Posterior cingulate gyrus (tissue), 11 donors: ENCODE measurements at regions not wholly inside any gene's neighbourhood (a gene's known extent, or its start where the extent isn't known, plus 50 kb on each side); places are given as distances from the start of the nearest gene placed in this dataset.

Experiments
- DNase-seq, 10 donors: peaks; one replicate each; pipeline versions ENCODE4 v3.0.0 to v3.0.0-alpha.2; 2020 to 2021; ENCODE audit warnings: mixed read lengths in 3 of 10
- intact Hi-C: fragments of 100-400 bp; cut with DNase I; formaldehyde crosslinking; loops from one replicate; pipeline ENCODE4 v1.15.1; 2023

- intact Hi-C loops = no loop called here
- DNase-seq = no peak
These were observed 155.6 kb downstream of the PLPP3 start for GRCh38 chr1:56423716-56424115.

- DNase-seq = no peak
- intact Hi-C loops = no loop called here
These were observed 161.2 kb downstream of the PLPP3 start for GRCh38 chr1:56418151-56418631.

- intact Hi-C loops = no loop called here
- no peak for DNase-seq
These were observed 161.7 kb downstream of the PLPP3 start for GRCh38 chr1:56417646-56418045.

GRCh38 chr1:56416495-56416894 is 162.9 kb downstream of the PLPP3 start:
- DNase-seq = no peak
- intact Hi-C loops = no loop called here

GRCh38 chr1:56415720-56416119 is 163.6 kb downstream of the PLPP3 start:
- DNase-seq = no peak
- intact Hi-C loops = no loop called here

- intact Hi-C loops = no loop called here
- DNase-seq = no peak
These were observed 164.1 kb downstream of the PLPP3 start for GRCh38 chr1:56415258-56415657.

- intact Hi-C loops = no loop called here
- no peak for DNase-seq
These were observed 164.6 kb downstream of the PLPP3 start for GRCh38 chr1:56414728-56415224.

- no peak for DNase-seq
- intact Hi-C loops = no loop called here
These were observed 165.6 kb downstream of the PLPP3 start for GRCh38 chr1:56413671-56414199.

- intact Hi-C loops = no loop called here
These were observed 167.7 kb downstream of the PLPP3 start for GRCh38 chr1:56411484-56412180.

GRCh38 chr1:56411021-56411420 is 168.3 kb downstream of the PLPP3 start:
- DNase-seq = no peak
- intact Hi-C loops = no loop called here

More at GRCh38 chr1:56411484-56412180, 167.7 kb downstream of the PLPP3 start:
- peak in 2 of 10 donors; percentile 46 to 48 for DNase-seq

GRCh38 chr1:56410405-56410804 is 169.0 kb downstream of the PLPP3 start:
- intact Hi-C loops = no loop called here
- no peak for DNase-seq

- intact Hi-C loops = no loop called here
- no peak for DNase-seq
These were observed 170.2 kb downstream of the PLPP3 start for GRCh38 chr1:56409112-56409691.

- DNase-seq = no peak
- intact Hi-C loops = no loop called here
These were observed 172.5 kb downstream of the PLPP3 start for GRCh38 chr1:56406821-56407220.

GRCh38 chr1:56404561-56405030 is 174.8 kb downstream of the PLPP3 start:
- intact Hi-C loops = no loop called here
- DNase-seq = no peak

- DNase-seq = no peak
- intact Hi-C loops = no loop called here
These were observed 175.3 kb downstream of the PLPP3 start for GRCh38 chr1:56404066-56404465.

GRCh38 chr1:56403321-56403720 is 176.0 kb downstream of the PLPP3 start:
- no peak for DNase-seq
- intact Hi-C loops = no loop called here

- intact Hi-C loops = no loop called here
- DNase-seq = no peak
These were observed 178.2 kb downstream of the PLPP3 start for GRCh38 chr1:56401191-56401590.

- DNase-seq = no peak
These were observed 178.8 kb downstream of the PLPP3 start for GRCh38 chr1:56400526-56400925.

GRCh38 chr1:56399795-56400194 is 179.6 kb downstream of the PLPP3 start:
- no peak for DNase-seq
- intact Hi-C loops = no loop called here

More at GRCh38 chr1:56400526-56400925, 178.8 kb downstream of the PLPP3 start:
- intact Hi-C loops = no loop called here

- no peak for DNase-seq
- intact Hi-C loops = no loop called here
These were observed 180.0 kb downstream of the PLPP3 start for GRCh38 chr1:56399326-56399725.

- intact Hi-C loops = no loop called here
- no peak for DNase-seq
These were observed 181.5 kb downstream of the PLPP3 start for GRCh38 chr1:56397811-56398231.

GRCh38 chr1:56397409-56397808 is 182.0 kb downstream of the PLPP3 start:
- no peak for DNase-seq
- intact Hi-C loops = no loop called here
